ENCODE measurements at regions not wholly inside any gene's neighbourhood (a gene's known extent, or its start where the extent isn't known, plus 50 kb on each side); places are given as distances from the start of the nearest gene placed in this dataset.

- DNase-seq, result peak; percentile 89
These were observed 50.4 kb upstream of the CIBAR2 start for GRCh38 chr16:85162478-85163277.

GRCh38 chr16:85163278-85164112 lies 51.2 kb upstream of the CIBAR2 start:
- DNase-seq, result no peak

- no peak for DNase-seq
These were observed 52.2 kb upstream of the CIBAR2 start for GRCh38 chr16:85164431-85164830.

- no peak for DNase-seq
These were observed 52.7 kb upstream of the CIBAR2 start for GRCh38 chr16:85164838-85165516.

- no peak for DNase-seq
These were observed 53.5 kb upstream of the CIBAR2 start for GRCh38 chr16:85165781-85166180.

GRCh38 chr16:85166281-85166680 lies 54.0 kb upstream of the CIBAR2 start:
- no peak for DNase-seq

GRCh38 chr16:85166699-85167588 lies 54.7 kb upstream of the CIBAR2 start:
- no peak for DNase-seq

- no peak for DNase-seq
These were observed 55.6 kb upstream of the CIBAR2 start for GRCh38 chr16:85167589-85168537.

- DNase-seq, result peak; percentile 84
These were observed 56.5 kb upstream of the CIBAR2 start for GRCh38 chr16:85168732-85169256.

GRCh38 chr16:85169333-85170065 lies 57.2 kb upstream of the CIBAR2 start:
- peak; percentile 49 for DNase-seq

- DNase-seq, result no peak
These were observed 57.8 kb upstream of the CIBAR2 start for GRCh38 chr16:85170066-85170491.

- DNase-seq, result no peak
These were observed 58.3 kb upstream of the CIBAR2 start for GRCh38 chr16:85170590-85171003.

- DNase-seq, result no peak
These were observed 58.9 kb upstream of the CIBAR2 start for GRCh38 chr16:85171004-85171758.

GRCh38 chr16:85171759-85172454 lies 59.6 kb upstream of the CIBAR2 start:
- DNase-seq, result no peak

GRCh38 chr16:85172455-85173145 lies 60.3 kb upstream of the CIBAR2 start:
- peak; percentile 60 for DNase-seq

GRCh38 chr16:85173146-85173980 lies 61.1 kb upstream of the CIBAR2 start:
- no peak for DNase-seq

Measured in right hindlimb (tissue), 1 donor.